ENCODE measurements at regions not wholly inside any gene's neighbourhood (a gene's known extent, or its start where the extent isn't known, plus 50 kb on each side); places are given as distances from the start of the nearest gene placed in this dataset.

DNA sequence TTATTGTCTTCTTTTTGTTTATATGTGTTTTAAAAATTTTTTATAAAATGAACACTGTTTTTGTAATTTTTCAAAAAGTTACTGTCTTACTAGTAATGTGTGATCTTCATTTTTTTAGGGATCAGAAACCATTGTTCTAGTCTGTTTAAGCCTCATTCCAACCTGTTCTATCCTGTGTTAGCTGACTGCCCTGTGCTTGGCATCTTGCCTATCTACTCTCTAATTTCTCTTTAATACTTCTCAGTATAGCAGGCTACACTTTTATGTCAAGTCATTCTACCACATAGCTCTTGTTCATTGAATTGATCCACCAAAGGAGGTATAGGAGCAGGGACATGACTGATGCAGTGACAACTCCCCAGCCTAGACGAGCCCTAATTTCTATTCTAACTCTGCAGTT, 70.2 kb upstream of the PLS3 start (continued):
- TF ChIP-seq CBFB (IDR thresholded peaks at IDR 0.05; ENCODE audit: low read depth): no peak

DNA sequence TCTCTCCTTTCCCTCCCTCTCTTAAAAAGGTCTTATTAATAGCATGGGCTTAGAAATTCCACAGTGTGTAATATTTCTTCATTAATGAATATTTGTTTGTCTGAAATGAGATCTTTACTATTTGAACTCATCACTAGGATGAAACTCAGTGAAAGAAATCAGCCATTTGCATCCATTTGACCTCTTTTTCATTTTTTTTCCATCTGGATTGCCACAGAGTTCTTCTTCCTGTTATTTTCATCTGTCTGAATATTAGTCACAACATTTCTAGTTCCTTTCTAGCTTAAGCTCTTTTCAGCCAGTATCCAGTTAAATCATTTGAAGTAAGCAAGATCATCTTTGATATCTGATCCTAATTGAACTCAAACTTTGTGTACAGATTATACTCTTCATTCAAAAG, 69.2 kb upstream of the PLS3 start:
- in situ Hi-C loops (cut with MboI): no loop called here
- no TSS peak for BruUV-seq (replicated peaks)
- no peaks in the 10 kb centered on the region for H3K79me2 ChIP-seq (ENCODE audit: control insufficient read depth, insufficient read depth, low read length)
- no peak overlapping the region for H3K4me2 ChIP-seq (ENCODE audit: control insufficient read depth, insufficient read depth)
- POLR2A ChIA-PET: no interaction called here
- RAD21 ChIA-PET (ENCODE audit: unreplicated experiment): interaction anchor here (0.8 kb wide), 1 partner anchor 72 kb away, joined by 3 read pairs; no protein-coding TSS in a partner anchor
- H3K27me3 ChIP-seq (replicated peaks in 1 of 2; ENCODE audit: control insufficient read depth in 2 of 2, insufficient read depth in 2 of 2, low read length in 1 of 2): no peaks in the 10 kb centered on the region
- no peak for ATAC-seq
- intact Hi-C loops (cut with micrococcal nuclease; ENCODE audit: unreplicated experiment): no loop called here
- H3K4me3 ChIP-seq: no peak overlapping the region
- no peak overlapping the region for H2AFZ ChIP-seq (ENCODE audit: control insufficient read depth, low read depth, low read length)
- H3K9me3 ChIP-seq (replicated peaks; ENCODE audit: control insufficient read depth, insufficient read depth, low read length): no peaks in the 10 kb centered on the region
- FAIRE-seq: no peak
- no peak overlapping the region for H3K9ac ChIP-seq (ENCODE audit: control insufficient read depth, insufficient read depth, low read length)
- CTCF ChIA-PET: no interaction called here
- 0 out of 2 replicates have a peak, but pooled peaks cover 2% of the 10 kb centered on the region for H4K20me1 ChIP-seq (ENCODE audit: control insufficient read depth, insufficient read depth)
- DNase-seq (ENCODE audit: low read depth, low spot score): no peak
- no peaks in the 10 kb centered on the region for H3K4me1 ChIP-seq (ENCODE audit: control insufficient read depth, insufficient read depth, low read length)
- no peaks in the 10 kb centered on the region for H3K36me3 ChIP-seq (ENCODE audit: control insufficient read depth in 2 of 2, insufficient read depth in 2 of 2, low read length in 1 of 2)
- no peak for TF ChIP-seq EZH2 (IDR thresholded peaks at IDR 0.05; ENCODE audit: borderline replicate concordance, control insufficient read depth, low read depth, low read length)
- TF ChIP-seq IKZF2 (IDR thresholded peaks at IDR 0.05): no peak
- TF ChIP-seq CHD2 (IDR thresholded peaks at IDR 0.05; ENCODE audit: borderline replicate concordance, low read depth, low read length): no peak
- no peak for TF ChIP-seq IRF4 (IDR thresholded peaks at IDR 0.05; ENCODE audit: low read depth, low read length)
- TF ChIP-seq NFXL1 (IDR thresholded peaks at IDR 0.05; ENCODE audit: borderline replicate concordance): no peak
- TF ChIP-seq CREB1 (IDR thresholded peaks at IDR 0.05; ENCODE audit: low read depth): no peak
- TF ChIP-seq SPI1 (IDR thresholded peaks at IDR 0.05; ENCODE audit: borderline replicate concordance, insufficient read depth, low read depth, low read length): no peak
- TF ChIP-seq RAD21 (IDR thresholded peaks at IDR 0.05; ENCODE audit: insufficient read depth, low read depth, low read length): no peak
- no peak for TF ChIP-seq KLF5 (IDR thresholded peaks at IDR 0.05; ENCODE audit: partially characterized antibody)
- SMC1A ChIA-PET (ENCODE audit: uncharacterized antibody, unreplicated experiment): interaction anchor here (1.4 to 2.0 kb wide), 3 partner anchors 12 to 67 kb away, joined by 4 to 6 read pairs (median 4); no protein-coding TSS in a partner anchor
- H3K27ac ChIP-seq (ENCODE audit: control insufficient read depth, insufficient read depth): no peak overlapping the region
